ENCODE measurements at regions not wholly inside any gene's neighbourhood (a gene's known extent, or its start where the extent isn't known, plus 50 kb on each side); places are given as distances from the start of the nearest gene placed in this dataset.

- no peak for DNase-seq
Observed at GRCh38 chr6:74690365-74690764, 515.5 kb downstream of the COL12A1 start.

DNA sequence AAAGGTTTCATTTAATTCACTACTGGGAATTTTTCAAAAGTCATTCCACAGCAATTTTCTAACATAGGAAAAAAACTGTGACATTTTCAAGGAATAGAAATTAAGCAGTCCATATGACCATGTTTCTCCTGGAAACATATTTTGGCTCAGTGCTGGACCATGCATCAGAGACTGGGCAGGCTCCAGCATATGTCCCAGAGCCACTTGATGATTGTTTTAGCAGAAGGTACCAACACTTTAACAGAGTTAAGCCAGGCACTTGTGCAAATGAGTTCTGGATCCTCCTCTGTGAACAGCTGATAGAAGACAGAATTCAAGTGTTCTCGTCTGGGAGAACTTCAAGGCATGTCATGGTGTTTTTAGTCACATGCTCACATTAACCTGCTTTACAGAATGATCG lies 516.3 kb downstream of the COL12A1 start:
- DNase-seq = no peak

GRCh38 chr6:74677463-74677862 lies 528.4 kb downstream of the COL12A1 start:
- no peak for DNase-seq

DNA sequence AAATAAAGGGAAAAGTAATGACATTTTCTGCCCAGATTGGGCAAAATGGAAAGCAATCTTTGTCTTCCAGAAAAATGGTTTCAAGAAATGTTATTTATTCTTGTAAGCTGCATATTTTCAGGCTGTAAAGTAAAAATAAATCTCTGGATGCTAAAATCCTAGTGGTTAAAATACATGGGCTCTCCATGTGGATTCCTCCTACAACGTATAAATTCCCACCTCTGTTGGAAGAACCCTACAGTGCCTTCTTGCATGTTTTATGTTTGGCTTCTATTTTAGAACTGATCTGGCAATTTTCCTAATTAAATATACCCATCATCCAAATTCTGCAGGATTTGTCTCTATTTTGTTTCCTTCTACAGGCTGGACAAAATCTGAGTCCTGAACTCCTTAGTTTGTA lies 528.9 kb downstream of the COL12A1 start:
- no peak for DNase-seq

- no peak for DNase-seq
Observed at GRCh38 chr6:74674377-74674776, 531.5 kb downstream of the COL12A1 start.

- DNase-seq = peak; percentile 88
Observed at GRCh38 chr6:74671558-74672025, 534.3 kb downstream of the COL12A1 start.

- no peak for DNase-seq
Observed at GRCh38 chr6:74658391-74658790, 547.5 kb downstream of the COL12A1 start.

- DNase-seq = no peak
Observed at GRCh38 chr6:74657931-74658330, 547.9 kb downstream of the COL12A1 start.

DNA sequence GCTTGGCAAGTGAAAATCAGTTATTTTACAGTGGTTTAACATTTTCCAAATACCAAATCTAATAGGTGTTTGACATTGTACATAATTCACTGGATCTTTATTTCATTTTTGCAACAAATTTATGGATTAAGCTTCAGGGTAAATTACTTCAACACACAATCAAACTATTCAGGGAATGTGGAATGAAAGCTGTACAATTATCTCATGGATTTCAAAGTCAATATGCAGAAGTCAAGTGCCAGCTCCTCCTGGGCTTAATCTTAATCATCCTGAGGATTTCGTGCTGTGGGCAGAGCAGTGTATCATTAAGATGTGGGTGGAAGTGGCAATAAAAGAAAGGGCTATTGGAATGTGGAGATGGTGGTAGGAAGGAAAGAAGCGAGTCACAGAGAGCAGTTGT lies 548.8 kb downstream of the COL12A1 start:
- peak; percentile 87 for DNase-seq

GRCh38 chr6:74656453-74656852 lies 549.4 kb downstream of the COL12A1 start:
- no peak for DNase-seq

DNA sequence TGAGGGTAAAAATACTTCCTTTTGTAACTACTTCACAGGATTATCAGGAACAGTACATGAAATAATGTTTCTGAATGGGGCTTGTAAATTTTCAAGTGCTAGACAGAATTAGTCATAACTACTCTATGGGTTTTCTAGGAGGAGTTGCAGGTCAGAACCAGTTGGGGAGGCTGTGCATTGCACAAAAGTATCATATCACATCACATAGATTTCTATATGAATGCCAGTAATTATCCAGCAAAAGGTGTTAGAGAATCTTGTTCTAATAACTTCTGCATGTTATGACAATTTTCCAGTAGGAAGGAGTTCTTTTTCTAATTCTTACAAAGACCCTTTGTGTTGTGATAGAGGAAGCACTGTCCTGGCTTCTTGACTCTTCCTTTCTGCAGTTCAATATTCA lies 551.6 kb downstream of the COL12A1 start:
- DNase-seq = no peak

- DNase-seq = no peak
Observed at GRCh38 chr6:74651948-74652842, 553.7 kb downstream of the COL12A1 start.

- DNase-seq = no peak
Observed at GRCh38 chr6:74650668-74651067, 555.2 kb downstream of the COL12A1 start.

DNA sequence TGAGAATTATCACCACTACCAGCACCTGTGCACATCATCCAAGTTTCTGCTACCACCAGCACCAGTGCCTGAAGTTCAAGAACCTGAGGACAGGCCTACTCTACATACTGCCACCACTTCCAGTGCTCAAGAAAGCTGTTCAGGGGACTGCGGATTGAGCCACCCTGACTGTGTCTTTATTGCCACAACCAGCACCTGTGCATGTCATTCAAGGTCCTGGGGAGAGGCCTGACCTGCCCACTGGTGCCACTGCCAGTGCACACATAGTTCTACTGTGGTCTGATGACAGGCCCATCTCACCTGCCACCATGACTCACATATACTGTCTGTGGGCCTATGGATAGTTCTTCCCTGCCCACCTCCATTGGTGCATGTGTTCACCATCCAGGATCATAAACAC lies 559.4 kb downstream of the COL12A1 start:
- no peak for DNase-seq

- DNase-seq = no peak
Observed at GRCh38 chr6:74645108-74645849, 560.6 kb downstream of the COL12A1 start.

DNA sequence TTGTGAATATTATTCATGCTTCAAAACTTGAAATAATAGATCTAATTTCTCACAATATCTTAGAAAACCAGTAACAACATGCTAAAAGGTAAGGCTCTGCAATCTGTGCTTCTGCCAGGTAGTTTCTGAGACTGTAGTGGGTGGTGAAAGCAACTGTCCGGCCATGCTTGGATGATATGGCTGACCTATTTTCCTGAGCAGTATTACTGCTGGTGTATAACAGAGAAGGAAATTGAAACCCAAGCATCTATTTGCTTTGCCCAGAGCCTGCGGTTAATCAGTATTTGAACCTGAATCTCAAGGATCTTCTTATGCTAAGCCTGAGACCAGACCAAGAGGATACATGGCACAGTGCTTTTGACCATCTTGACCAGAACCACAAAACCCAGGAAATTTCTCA lies 563.8 kb downstream of the COL12A1 start:
- DNase-seq = no peak

DNA sequence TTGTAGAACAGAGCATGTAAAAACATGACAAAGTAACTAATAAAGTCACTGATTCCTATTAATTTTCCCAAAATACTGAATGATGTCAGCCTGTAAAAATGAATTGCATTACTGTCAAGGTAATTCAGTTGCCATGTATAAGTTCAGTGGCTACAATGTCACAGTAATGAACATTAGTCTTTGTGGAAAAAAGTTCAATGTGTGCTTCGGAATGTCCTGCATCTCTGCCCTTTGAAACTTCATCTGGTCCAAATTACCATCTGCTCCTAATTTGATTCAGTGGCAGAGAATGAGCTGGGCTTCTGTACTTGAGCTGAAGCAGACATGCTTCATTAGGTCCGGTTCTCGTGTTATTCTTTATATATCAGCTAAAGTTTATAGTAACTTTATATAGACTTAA lies 567.4 kb downstream of the COL12A1 start:
- no peak for DNase-seq

DNA sequence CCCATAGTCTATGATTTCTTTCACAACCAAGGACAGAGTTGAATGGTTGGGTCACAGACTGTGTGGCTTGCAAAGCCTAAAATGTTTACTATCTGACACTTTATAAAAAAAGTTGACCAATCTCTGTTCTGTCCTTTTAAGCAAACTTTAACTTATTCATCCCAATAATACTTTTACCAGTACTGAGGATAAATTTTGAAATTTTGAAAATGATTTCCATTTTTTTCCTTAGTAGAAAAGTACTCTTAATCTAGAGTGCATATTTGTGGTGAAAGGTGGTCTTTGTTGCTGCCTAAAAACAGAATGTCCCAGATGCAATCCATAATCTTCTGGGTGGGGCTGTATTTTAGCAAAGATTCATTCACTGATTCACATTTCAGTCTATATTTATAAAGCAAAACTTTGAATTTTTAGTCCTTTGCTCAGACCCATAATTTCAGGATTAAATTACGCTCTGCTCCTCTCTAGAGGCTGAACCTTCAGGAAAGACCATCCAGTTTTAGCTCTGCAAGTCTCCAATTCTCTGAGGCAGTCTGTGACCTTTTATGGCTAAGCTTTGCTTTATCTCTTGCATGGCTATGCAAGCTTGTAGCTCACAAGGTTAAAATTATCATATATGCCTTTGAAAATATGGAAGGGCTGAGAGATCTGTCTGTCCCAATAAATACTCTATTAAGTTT lies 573.5 kb downstream of the COL12A1 start:
- DNase-seq = no peak

DNA sequence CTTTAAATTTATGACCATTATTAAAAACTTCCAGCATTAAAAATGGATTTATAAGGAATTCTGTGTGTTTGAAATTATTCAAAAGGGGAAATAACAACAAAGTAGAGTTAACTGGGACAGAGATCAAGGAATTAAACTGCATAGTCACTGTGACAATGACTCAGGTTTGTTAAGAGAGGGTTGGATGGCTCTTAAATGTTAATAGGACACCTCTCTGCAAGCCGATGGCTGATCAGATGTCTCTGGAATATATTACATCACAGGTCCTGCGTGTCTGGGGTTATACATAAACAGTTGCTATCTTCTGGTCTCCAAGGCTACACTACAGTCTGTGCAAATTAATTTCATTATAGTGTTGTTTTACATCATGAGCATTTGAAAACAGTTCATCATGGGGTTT lies 574.3 kb downstream of the COL12A1 start:
- DNase-seq = peak; percentile 15

DNA sequence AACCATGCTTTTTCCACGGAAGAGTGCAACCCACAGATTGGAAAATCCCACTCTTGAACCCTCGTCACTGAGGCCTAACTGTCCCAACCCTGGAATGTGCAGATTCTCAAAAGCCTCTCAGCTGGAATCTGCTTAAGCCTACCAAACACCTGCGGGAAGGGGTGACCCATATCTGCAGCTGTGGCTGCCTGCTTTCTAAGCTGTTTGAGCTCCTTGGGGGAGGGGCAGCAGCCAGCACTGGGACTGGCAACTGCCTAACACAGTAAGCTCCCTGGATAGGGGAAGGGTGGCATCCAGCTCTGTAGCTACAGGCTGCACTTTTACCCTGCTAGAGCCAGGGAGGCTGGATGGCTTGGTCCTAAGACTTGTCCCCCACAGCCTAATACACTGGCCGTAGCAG lies 579.6 kb downstream of the COL12A1 start:
- no peak for DNase-seq

GRCh38 chr6:74623027-74623426 lies 582.8 kb downstream of the COL12A1 start:
- DNase-seq = no peak

- no peak for DNase-seq
Observed at GRCh38 chr6:74611220-74611619, 594.6 kb downstream of the COL12A1 start.

- no peak for DNase-seq
Observed at GRCh38 chr6:74610352-74610751, 595.5 kb downstream of the COL12A1 start.

DNA sequence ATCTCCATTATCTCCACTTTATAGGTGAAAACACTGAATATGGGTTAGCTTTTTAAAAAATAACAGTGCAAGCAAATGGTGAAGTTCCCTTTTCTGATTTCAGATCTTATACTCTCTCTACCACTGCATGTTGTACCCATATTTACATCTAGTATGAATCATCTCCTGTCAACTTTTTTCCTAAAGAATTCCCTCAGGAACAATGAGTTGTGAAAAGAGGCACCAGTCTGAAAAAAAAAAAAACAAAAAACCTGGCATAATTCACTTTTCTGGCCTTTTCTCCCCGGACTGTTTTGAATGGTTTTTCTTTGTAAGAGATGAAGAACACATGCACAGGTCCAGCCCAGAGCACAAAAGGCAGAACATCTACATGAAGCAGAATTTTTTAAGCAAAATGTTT lies 596.0 kb downstream of the COL12A1 start:
- DNase-seq = no peak
